ENCODE measurements at regions not wholly inside any gene's neighbourhood (a gene's known extent, or its start where the extent isn't known, plus 50 kb on each side); places are given as distances from the start of the nearest gene placed in this dataset.

- TF ChIP-seq CTCF (IDR thresholded peaks at IDR 0.05) (no peak), POLR2A (IDR thresholded peaks at IDR 0.05) (no peak)
These were observed 52.0 kb upstream of the GRB10 start for GRCh38 chr7:50834679-50835078.

Measured in body of pancreas (tissue), 4 donors.